A673 (cell line): ENCODE measurements at regions not wholly inside any gene's neighbourhood (a gene's known extent, or its start where the extent isn't known, plus 50 kb on each side); places are given as distances from the start of the nearest gene placed in this dataset.

Source experiments
- BruUV-seq: library from RNA; stranded (reverse); fragments of 400-500 nt; replicated peaks from 2 replicates; lab custom pipeline; 2021; lab: Mats Ljungman, UMichigan
- CTCF ChIA-PET: fragments of 300-600 bp; sonication (Branson Sonifier 250); formaldehyde crosslinking; loops from one replicate; lab custom pipeline; 2022; ENCODE audit warnings: antibody characterized with exemption; lab: Charles Lee
- POLR2A ChIA-PET: fragments of 300-600 bp; sonication (Branson Sonifier 250); formaldehyde crosslinking; loops from one replicate; lab custom pipeline; 2022; ENCODE audit warnings: antibody characterized with exemption; ENCODE audit not compliant: low non-redundant PET; lab: Charles Lee
- DNase-seq: peaks from one replicate; pipeline ENCODE4 v3.0.0-alpha.2; 2015; ENCODE audit warnings: low spot score
- H3K27ac ChIP-seq: fragments of 200-600 bp; sonication (generic); 2 replicates; pipeline ENCODE4 v1.5.1; 2016; ENCODE audit warnings: mixed run types, low read depth, mild to moderate bottlenecking, mixed read lengths, antibody characterized with exemption, low read length; ENCODE audit not compliant: poor library complexity, severe bottlenecking
- H3K27me3 ChIP-seq: fragments of 200-600 bp; sonication (generic); replicated peaks from 2 replicates; pipeline ENCODE4 v1.6.1; 2017; ENCODE audit warnings: mixed run types, low read depth, mild to moderate bottlenecking, mixed read lengths, antibody characterized with exemption, low read length; ENCODE audit not compliant: insufficient read depth, poor library complexity
- H3K36me3 ChIP-seq: fragments of 200-600 bp; sonication (generic); 2 replicates; pipeline ENCODE4 v1.6.1; 2016; ENCODE audit warnings: mixed run types, mild to moderate bottlenecking, mixed read lengths, antibody characterized with exemption, low read length; ENCODE audit not compliant: insufficient read depth, poor library complexity, severe bottlenecking
- H3K4me1 ChIP-seq: fragments of 200-600 bp; sonication (generic); 2 replicates; pipeline ENCODE4 v1.6.1; 2017; ENCODE audit warnings: mixed run types, mild to moderate bottlenecking, mixed read lengths, antibody characterized with exemption, low read length; ENCODE audit not compliant: insufficient read depth, poor library complexity, severe bottlenecking
- H3K4me3 ChIP-seq: fragments of 200-600 bp; sonication (generic); 2 replicates; pipeline ENCODE4 v1.5.1; 2016; ENCODE audit warnings: low read depth, mixed run types, mild to moderate bottlenecking, mixed read lengths, low read length; ENCODE audit not compliant: poor library complexity, severe bottlenecking
- H3K9me3 ChIP-seq: fragments of 200-600 bp; sonication (generic); 2 replicates; pipeline ENCODE4 v1.6.1; 2016; ENCODE audit warnings: mixed run types, low read depth, mild to moderate bottlenecking, mixed read lengths, antibody characterized with exemption, low read length; ENCODE audit not compliant: poor library complexity, severe bottlenecking
- EZH2 ChIP-seq: fragments of 200-600 bp; sonication (generic); IDR thresholded peaks from 2 replicates; pipeline ENCODE4 v1.6.1; 2017; ENCODE audit warnings: borderline replicate concordance, low read depth, mild to moderate bottlenecking, mixed read lengths, antibody characterized with exemption, low read length; ENCODE audit not compliant: poor library complexity, severe bottlenecking
- intact Hi-C: fragments of 100-400 bp; cut with micrococcal nuclease; formaldehyde crosslinking; loops from one replicate; pipeline ENCODE4 v1.10.0; 2022; ENCODE audit not compliant: unreplicated experiment
- TF ChIP-seq, protein P1 (sequence below): fragments of 300-800, 200-600 bp; sonication (generic); conservative IDR thresholded peaks from 2 replicates; pipeline ENCODE4 v1.5.1; 2017; ENCODE audit warnings: low read depth, mild to moderate bottlenecking, antibody characterized with exemption, low read length, moderate library complexity, mixed read lengths

DNA sequence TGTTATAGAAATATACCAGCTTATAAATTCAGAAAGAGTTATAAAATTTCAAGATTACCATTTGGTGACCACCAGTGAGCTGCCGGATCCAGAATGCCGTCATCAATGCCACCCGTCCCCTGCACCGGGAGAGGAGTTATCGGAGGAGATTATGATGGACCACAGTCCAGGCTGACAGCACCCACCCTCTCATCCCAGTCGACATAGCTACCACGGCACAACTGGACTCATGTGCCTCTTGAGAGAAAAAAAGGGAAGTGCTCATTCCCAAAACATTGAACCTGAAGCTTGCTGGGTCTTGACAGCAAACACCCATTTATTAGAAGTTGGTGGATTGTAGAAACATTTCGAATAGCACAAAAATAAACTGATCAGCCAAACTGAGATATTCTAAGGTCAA lies 1331.5 kb downstream of the TBC1D22A start:
- Histone ChIP-seq H3K4me3 (no peak overlapping the region), H3K4me1 (peaks cover 8% of the 10 kb centered on the region), H3K27ac (no peak overlapping the region), H3K9me3 (no peaks in the 10 kb centered on the region), H3K27me3 (no peaks in the 10 kb centered on the region), H3K36me3 (no peaks in the 10 kb centered on the region)
- no TSS peak for BruUV-seq
- CTCF ChIA-PET, result no interaction called here
- TF ChIP-seq EZH2, result no peak
- TF ChIP-seq, protein P1, sequence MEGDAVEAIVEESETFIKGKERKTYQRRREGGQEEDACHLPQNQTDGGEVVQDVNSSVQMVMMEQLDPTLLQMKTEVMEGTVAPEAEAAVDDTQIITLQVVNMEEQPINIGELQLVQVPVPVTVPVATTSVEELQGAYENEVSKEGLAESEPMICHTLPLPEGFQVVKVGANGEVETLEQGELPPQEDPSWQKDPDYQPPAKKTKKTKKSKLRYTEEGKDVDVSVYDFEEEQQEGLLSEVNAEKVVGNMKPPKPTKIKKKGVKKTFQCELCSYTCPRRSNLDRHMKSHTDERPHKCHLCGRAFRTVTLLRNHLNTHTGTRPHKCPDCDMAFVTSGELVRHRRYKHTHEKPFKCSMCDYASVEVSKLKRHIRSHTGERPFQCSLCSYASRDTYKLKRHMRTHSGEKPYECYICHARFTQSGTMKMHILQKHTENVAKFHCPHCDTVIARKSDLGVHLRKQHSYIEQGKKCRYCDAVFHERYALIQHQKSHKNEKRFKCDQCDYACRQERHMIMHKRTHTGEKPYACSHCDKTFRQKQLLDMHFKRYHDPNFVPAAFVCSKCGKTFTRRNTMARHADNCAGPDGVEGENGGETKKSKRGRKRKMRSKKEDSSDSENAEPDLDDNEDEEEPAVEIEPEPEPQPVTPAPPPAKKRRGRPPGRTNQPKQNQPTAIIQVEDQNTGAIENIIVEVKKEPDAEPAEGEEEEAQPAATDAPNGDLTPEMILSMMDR, result no peak
- DNase-seq, result no peak
- intact Hi-C loops, result no loop called here
- POLR2A ChIA-PET, result no interaction called here

DNA sequence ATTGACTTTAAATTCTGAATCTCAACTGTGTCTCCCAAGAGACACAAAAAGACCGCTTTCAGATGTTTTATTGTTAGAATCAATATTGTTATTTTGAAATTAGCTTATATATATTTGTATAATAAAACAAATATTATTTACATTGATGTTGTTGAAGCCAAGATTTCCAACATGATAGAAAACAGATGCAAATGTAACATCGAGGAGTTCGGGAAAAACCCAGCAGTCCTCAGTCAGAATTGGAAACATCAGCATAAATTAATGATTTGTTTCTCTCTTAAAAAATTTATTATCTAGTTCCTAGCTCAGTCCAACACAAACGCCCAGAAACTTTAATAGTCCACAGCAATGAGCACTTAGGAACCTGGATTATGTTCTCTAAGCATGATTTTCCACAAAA lies 1330.4 kb downstream of the TBC1D22A start:
- Histone ChIP-seq H3K4me3 (no peak overlapping the region), H3K27ac (no peak overlapping the region), H3K9me3 (no peaks in the 10 kb centered on the region), H3K36me3 (no peaks in the 10 kb centered on the region), H3K27me3 (no peaks in the 10 kb centered on the region), H3K4me1 (peaks cover 8% of the 10 kb centered on the region)
- ChIA-PET CTCF (no interaction called here), POLR2A (no interaction called here)
- BruUV-seq, result no TSS peak
- DNase-seq, result no peak
- intact Hi-C loops, result no loop called here
- TF ChIP-seq, protein P1, result no peak
- TF ChIP-seq EZH2, result no peak

DNA sequence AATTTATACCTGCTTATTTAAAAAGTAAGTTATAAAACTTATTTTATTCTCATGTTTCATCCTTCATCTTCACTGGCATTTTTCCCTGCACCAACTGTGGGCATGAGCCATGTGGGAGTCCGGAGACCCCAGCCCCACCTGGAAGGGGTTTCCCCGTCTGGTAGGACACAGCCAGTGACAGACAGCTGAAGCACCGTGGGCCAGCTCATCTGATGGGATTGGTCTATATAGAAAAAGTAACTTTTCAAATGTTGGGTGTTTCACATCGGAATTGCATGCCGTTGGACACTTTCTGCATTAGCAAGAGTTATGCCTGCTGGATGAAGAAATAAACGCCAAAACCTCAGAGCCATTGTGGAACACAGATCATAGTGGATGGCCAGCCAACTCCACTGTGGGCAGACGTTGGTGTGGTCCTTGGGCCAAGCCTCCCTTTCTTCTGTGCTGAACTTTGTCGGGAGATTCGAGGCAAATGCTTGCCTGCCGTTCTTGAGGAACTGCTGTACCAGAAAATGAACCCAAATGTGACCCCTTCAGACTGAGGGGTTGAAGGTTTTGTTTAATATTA lies 1329.3 kb downstream of the TBC1D22A start:
- H3K9me3 ChIP-seq, result no peaks in the 10 kb centered on the region
- POLR2A ChIA-PET, result no interaction called here
- no peaks in the 10 kb centered on the region for H3K36me3 ChIP-seq
- H3K27me3 ChIP-seq, result no peaks in the 10 kb centered on the region
- no peak for TF ChIP-seq EZH2
- TF ChIP-seq, protein P1, result no peak
- BruUV-seq, result no TSS peak
- peaks cover 8% of the 10 kb centered on the region for H3K4me1 ChIP-seq
- no peak for DNase-seq
- intact Hi-C loops, result no loop called here
- CTCF ChIA-PET, result no interaction called here
- no peak overlapping the region for H3K27ac ChIP-seq
- no peak overlapping the region for H3K4me3 ChIP-seq
